A673 (cell line): ENCODE measurements at regions not wholly inside any gene's neighbourhood (a gene's known extent, or its start where the extent isn't known, plus 50 kb on each side); places are given as distances from the start of the nearest gene placed in this dataset.

ENCODE experiments used
- CTCF ChIP-seq: fragments of 300-800, 200-600 bp; sonication (generic); conservative IDR thresholded peaks from 2 replicates; pipeline ENCODE4 v1.5.1; 2017; ENCODE audit warnings: low read depth, mild to moderate bottlenecking, antibody characterized with exemption, low read length, moderate library complexity, mixed read lengths
- EZH2 ChIP-seq: fragments of 200-600 bp; sonication (generic); IDR thresholded peaks from 2 replicates; pipeline ENCODE4 v1.6.1; 2017; ENCODE audit warnings: borderline replicate concordance, low read depth, mild to moderate bottlenecking, mixed read lengths, antibody characterized with exemption, low read length; ENCODE audit not compliant: poor library complexity, severe bottlenecking

GRCh38 chr4:91829531-91829930 is 474.2 kb upstream of the GRID2 start:
- no peak for TF ChIP-seq CTCF
- TF ChIP-seq EZH2: no peak
